ENCODE measurements at regions not wholly inside any gene's neighbourhood (a gene's known extent, or its start where the extent isn't known, plus 50 kb on each side); places are given as distances from the start of the nearest gene placed in this dataset.

DNA sequence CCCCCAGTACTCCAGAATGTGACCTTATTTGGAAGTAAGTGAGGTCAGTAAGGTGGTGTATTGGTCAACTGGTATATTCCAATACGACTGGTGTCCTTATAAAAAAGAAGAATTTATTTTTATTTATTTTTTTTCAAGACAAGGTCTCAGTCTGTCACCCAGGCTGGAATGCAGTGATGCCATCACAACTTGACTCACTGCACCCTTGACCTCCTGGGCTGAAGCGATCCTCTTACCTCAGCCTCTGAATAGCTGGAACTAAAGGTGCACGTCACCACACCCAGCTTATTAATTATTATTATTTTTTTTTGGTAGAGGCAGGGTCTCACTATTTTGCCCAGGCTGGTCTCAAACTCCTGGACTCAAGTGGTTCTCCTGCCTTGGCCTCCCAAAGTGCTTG lies 115.1 kb upstream of the PITX2 start:
- DNase-seq (ENCODE audit: low spot score): no peak
- no peaks in the 10 kb centered on the region for H3K9me2 ChIP-seq (ENCODE audit: insufficient read depth, low read length)
- H3K27ac ChIP-seq (ENCODE audit: low read depth, low read length, poor library complexity, severe bottlenecking): no peak overlapping the region
- H3K4me3 ChIP-seq (ENCODE audit: low read depth, low read length, poor library complexity, severe bottlenecking): no peak overlapping the region
- no peak overlapping the region for H3K4me2 ChIP-seq (ENCODE audit: low read length)
- TF ChIP-seq EZH2phosphoT487 (IDR thresholded peaks at IDR 0.05; ENCODE audit: borderline replicate concordance, low read depth, low read length) (no peak), CTCF (conservative IDR thresholded peaks at IDR 0.05; ENCODE audit: low read length) (no peak)
- H3K79me2 ChIP-seq (ENCODE audit: insufficient read depth, low read depth, low read length): no peaks in the 10 kb centered on the region
- intact Hi-C loops (cut with micrococcal nuclease; ENCODE audit: unreplicated experiment): no loop called here
- no peaks in the 10 kb centered on the region for H4K20me1 ChIP-seq (ENCODE audit: insufficient read depth, low read length)
- no peaks in the 10 kb centered on the region for H3K4me1 ChIP-seq (ENCODE audit: insufficient read depth, low read length, poor library complexity, severe bottlenecking)
- H3K36me3 ChIP-seq (ENCODE audit: insufficient read depth, low read length): no peaks in the 10 kb centered on the region
- H2AFZ ChIP-seq (ENCODE audit: low read length): no peak overlapping the region
- BruUV-seq (replicated peaks): no TSS peak
- H3K9me3 ChIP-seq (ENCODE audit: low read length): no peaks in the 10 kb centered on the region
- POLR2A ChIA-PET: interaction anchor here (0.5 to 1.6 kb wide), 4 partner anchors 8 to 38 kb away, joined by 3 to 8 read pairs (median 3); no protein-coding TSS in a partner anchor
- CTCF ChIA-PET (ENCODE audit: unreplicated experiment): no interaction called here

- no peaks in the 10 kb centered on the region for H3K4me1 ChIP-seq (ENCODE audit: insufficient read depth, low read length, poor library complexity, severe bottlenecking)
- no peak for DNase-seq (ENCODE audit: low spot score)
- no peaks in the 10 kb centered on the region for H4K20me1 ChIP-seq (ENCODE audit: insufficient read depth, low read length)
- ChIA-PET POLR2A (interaction anchor here (0.6 kb wide), 1 partner anchor 60 kb away, joined by 3 read pairs; no protein-coding TSS in a partner anchor), CTCF (ENCODE audit: unreplicated experiment) (no interaction called here)
- no peak overlapping the region for H2AFZ ChIP-seq (ENCODE audit: low read length)
- intact Hi-C loops (cut with micrococcal nuclease; ENCODE audit: unreplicated experiment): no loop called here
- no peak for TF ChIP-seq EZH2phosphoT487 (IDR thresholded peaks at IDR 0.05; ENCODE audit: borderline replicate concordance, low read depth, low read length)
- TF ChIP-seq CTCF (conservative IDR thresholded peaks at IDR 0.05; ENCODE audit: low read length): no peak
- H3K4me2 ChIP-seq (ENCODE audit: low read length): no peak overlapping the region
- H3K27ac ChIP-seq (ENCODE audit: low read depth, low read length, poor library complexity, severe bottlenecking): no peak overlapping the region
- no peaks in the 10 kb centered on the region for H3K36me3 ChIP-seq (ENCODE audit: insufficient read depth, low read length)
- no peak overlapping the region for H3K4me3 ChIP-seq (ENCODE audit: low read depth, low read length, poor library complexity, severe bottlenecking)
- H3K79me2 ChIP-seq (ENCODE audit: insufficient read depth, low read depth, low read length): no peaks in the 10 kb centered on the region
- 0 out of 2 replicates have a peak, but pooled peaks cover 4% of the 10 kb centered on the region for H3K9me2 ChIP-seq (ENCODE audit: insufficient read depth, low read length)
- no peaks in the 10 kb centered on the region for H3K9me3 ChIP-seq (ENCODE audit: low read length)
- no TSS peak for BruUV-seq (replicated peaks)
These were observed 119.3 kb upstream of the PITX2 start for GRCh38 chr4:110742143-110742542.

- Histone ChIP-seq H3K27ac (ENCODE audit: low read depth, low read length, poor library complexity, severe bottlenecking) (no peak overlapping the region), H3K4me1 (ENCODE audit: insufficient read depth, low read length, poor library complexity, severe bottlenecking) (no peaks in the 10 kb centered on the region), H3K79me2 (ENCODE audit: insufficient read depth, low read depth, low read length) (no peaks in the 10 kb centered on the region), H3K4me3 (ENCODE audit: low read depth, low read length, poor library complexity, severe bottlenecking) (no peak overlapping the region), H3K9me2 (ENCODE audit: insufficient read depth, low read length) (0 out of 2 replicates have a peak, but pooled peaks cover 5% of the 10 kb centered on the region), H4K20me1 (ENCODE audit: insufficient read depth, low read length) (no peaks in the 10 kb centered on the region), H2AFZ (ENCODE audit: low read length) (no peak overlapping the region), H3K4me2 (ENCODE audit: low read length) (no peak overlapping the region), H3K36me3 (ENCODE audit: insufficient read depth, low read length) (no peaks in the 10 kb centered on the region), H3K9me3 (ENCODE audit: low read length) (no peaks in the 10 kb centered on the region)
- ChIA-PET POLR2A (no interaction called here), CTCF (ENCODE audit: unreplicated experiment) (no interaction called here)
- no TSS peak for BruUV-seq (replicated peaks)
- intact Hi-C loops (cut with micrococcal nuclease; ENCODE audit: unreplicated experiment): no loop called here
- no peak for DNase-seq (ENCODE audit: low spot score)
- TF ChIP-seq CTCF (conservative IDR thresholded peaks at IDR 0.05; ENCODE audit: low read length): no peak
- no peak for TF ChIP-seq EZH2phosphoT487 (IDR thresholded peaks at IDR 0.05; ENCODE audit: borderline replicate concordance, low read depth, low read length)
These were observed 125.2 kb upstream of the PITX2 start for GRCh38 chr4:110748071-110748470.

All from OCI-LY7 (cell line).